SK-N-SH (cell line): ENCODE measurements at regions not wholly inside any gene's neighbourhood (a gene's known extent, or its start where the extent isn't known, plus 50 kb on each side); places are given as distances from the start of the nearest gene placed in this dataset.

Experiments
- CHD2 ChIP-seq: fragments of 150-350 bp; IDR thresholded peaks from 2 replicates; pipeline ENCODE4 v1.6.1; 2018; ENCODE audit warnings: low read length; ENCODE audit not compliant: partially characterized antibody
- CTCF ChIP-seq: fragments of 200-600 bp; sonication (generic); IDR thresholded peaks from 2 replicates; pipeline ENCODE4 v1.6.1; 2017; ENCODE audit warnings: antibody characterized with exemption, mild to moderate bottlenecking, moderate library complexity
- EP300 ChIP-seq, 2 experiments: IDR thresholded peaks; 2 replicates each; pipeline versions ENCODE4 v1.4.0 to v1.6.1; 2012; ENCODE audit warnings: borderline replicate concordance in 1 of 2, low read depth in 1 of 2, low read length in 1 of 2
- FOXJ3 ChIP-seq: sonication (generic); formaldehyde crosslinking; IDR thresholded peaks from 2 replicates; pipeline ENCODE4 v1.5.1; 2020; ENCODE audit warnings: mild to moderate bottlenecking, missing genetic modification reagents
- IRF3 ChIP-seq: fragments of 150-350 bp; IDR thresholded peaks from 2 replicates; pipeline ENCODE4 v1.6.1; 2016; ENCODE audit warnings: mild to moderate bottlenecking, low read depth, low read length
- MAX ChIP-seq: IDR thresholded peaks from 2 replicates; pipeline ENCODE4 v1.4.0; 2012; ENCODE audit warnings: low read depth
- PBX3 ChIP-seq: IDR thresholded peaks from 2 replicates; pipeline ENCODE4; 2012
- POLR2AphosphoS5 ChIP-seq: IDR thresholded peaks from 2 replicates; pipeline ENCODE4 v1.6.1; 2012; ENCODE audit warnings: low read depth, low read length
- RAD21 ChIP-seq: IDR thresholded peaks from 2 replicates; pipeline ENCODE4 v1.6.1; 2012; ENCODE audit warnings: mild to moderate bottlenecking, low read length
- TCF12 ChIP-seq: IDR thresholded peaks from 2 replicates; pipeline ENCODE4 v1.4.0; 2012
- USF1 ChIP-seq: IDR thresholded peaks from 2 replicates; pipeline ENCODE4 v1.4.0; 2012; ENCODE audit warnings: low read depth, borderline replicate concordance

- TF ChIP-seq CTCF = no peak
- no peak for TF ChIP-seq FOXJ3 (CRISPR knock-in tag)
- TF ChIP-seq TCF12 = no peak
- TF ChIP-seq USF1 = no peak
- no peak for TF ChIP-seq IRF3
- no peak for TF ChIP-seq MAX
- no peak for TF ChIP-seq POLR2AphosphoS5
- TF ChIP-seq EP300 (IDR thresholded peaks at IDR 0.05; ENCODE audit: borderline replicate concordance in 1 of 2, low read depth in 1 of 2, low read length in 1 of 2) = no peak
- TF ChIP-seq CHD2 = no peak
- TF ChIP-seq RAD21 = no peak
- TF ChIP-seq PBX3 = no peak
Observed at GRCh38 chr2:77995161-77995560, 473.0 kb upstream of the LRRTM4 start.
